RKO (cell line): ENCODE measurements at regions not wholly inside any gene's neighbourhood (a gene's known extent, or its start where the extent isn't known, plus 50 kb on each side); places are given as distances from the start of the nearest gene placed in this dataset.
A peak's percentile ranks its signal among the peaks of the same experiment; 100 is the strongest.

Source experiments
- DNase-seq: peaks from one replicate; pipeline ENCODE4 v3.0.0-alpha.2; 2016; ENCODE audit warnings: low spot score

GRCh38 chr5:159422910-159423309 is 92.6 kb upstream of the IL12B start:
- DNase-seq, result no peak

DNA sequence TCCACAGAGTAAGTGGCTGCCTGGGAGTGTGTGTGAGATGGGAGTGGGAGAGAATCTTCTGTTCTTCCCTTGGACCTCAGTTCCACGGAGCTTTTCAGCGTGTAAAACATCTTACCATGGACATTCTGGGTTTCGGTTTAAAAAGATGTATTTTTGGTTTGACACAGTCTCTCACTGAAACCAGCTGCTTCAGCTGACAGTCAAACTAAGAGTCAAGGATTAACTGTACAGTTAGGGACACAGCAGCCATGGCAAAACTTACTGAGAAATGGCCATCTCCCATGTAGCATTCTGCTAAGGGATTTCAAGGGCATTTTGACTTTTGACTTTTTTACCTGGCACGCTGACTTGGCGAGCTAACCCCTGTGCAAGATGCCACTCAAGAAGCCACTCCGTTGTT is 93.8 kb upstream of the IL12B start:
- no peak for DNase-seq

DNA sequence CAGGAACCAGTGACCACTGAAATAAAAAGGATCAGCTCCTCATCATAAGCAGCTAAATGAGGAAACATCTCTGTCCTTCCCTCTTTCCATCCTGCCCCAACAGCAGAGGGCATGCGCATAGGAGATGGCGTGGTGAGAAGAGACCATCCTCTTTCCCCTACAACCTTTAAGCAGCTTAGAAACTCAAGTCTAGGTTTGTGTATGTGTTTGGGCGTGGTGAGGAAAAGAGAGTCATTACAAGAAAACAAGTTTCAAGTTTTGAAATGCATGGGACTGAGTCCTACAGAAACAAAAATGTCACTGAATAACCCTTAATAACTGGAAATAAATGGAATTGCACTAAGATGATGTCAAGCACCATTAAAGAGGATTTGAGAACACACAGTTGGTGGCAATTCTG is 96.4 kb upstream of the IL12B start:
- no peak for DNase-seq

DNA sequence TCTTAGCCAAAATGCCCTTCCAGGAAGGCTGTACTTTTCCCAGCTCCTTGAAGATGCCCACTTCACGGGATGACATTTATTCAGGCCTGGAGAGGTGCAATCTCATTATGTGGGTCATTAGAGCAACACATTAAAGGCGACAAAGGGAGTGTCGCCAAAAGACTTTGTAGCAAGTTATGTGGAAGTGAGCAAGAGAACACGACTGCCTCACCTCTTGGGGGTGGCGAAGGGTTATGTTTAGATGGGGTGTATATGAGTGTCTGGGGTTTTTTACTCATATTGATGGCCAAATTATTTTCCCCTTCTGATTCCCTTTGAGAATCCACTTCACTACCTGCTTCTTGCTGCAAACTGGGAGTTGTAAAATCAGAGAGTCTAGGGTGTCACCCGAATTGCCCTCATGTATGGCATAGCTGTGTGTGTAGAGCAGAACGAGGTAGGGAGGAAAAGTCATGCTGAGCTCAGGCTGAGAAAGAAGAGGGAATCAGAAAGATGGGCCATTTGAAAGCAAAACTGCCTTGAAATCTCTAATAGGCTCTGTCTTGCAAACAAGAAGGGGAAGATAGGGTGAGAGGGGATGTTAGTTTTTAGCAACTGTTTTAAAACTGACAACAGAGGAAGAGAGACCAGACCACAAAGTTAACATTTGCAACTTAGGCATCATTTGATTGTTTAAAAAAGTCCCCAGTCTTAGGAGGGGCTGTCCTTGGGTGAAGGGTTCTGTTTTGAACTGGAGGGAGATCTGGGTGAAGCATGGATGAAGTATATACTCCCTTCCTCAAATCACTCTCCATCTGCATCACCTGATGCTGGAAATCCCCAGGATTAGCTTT is 97.1 kb upstream of the IL12B start:
- DNase-seq, result no peak

DNA sequence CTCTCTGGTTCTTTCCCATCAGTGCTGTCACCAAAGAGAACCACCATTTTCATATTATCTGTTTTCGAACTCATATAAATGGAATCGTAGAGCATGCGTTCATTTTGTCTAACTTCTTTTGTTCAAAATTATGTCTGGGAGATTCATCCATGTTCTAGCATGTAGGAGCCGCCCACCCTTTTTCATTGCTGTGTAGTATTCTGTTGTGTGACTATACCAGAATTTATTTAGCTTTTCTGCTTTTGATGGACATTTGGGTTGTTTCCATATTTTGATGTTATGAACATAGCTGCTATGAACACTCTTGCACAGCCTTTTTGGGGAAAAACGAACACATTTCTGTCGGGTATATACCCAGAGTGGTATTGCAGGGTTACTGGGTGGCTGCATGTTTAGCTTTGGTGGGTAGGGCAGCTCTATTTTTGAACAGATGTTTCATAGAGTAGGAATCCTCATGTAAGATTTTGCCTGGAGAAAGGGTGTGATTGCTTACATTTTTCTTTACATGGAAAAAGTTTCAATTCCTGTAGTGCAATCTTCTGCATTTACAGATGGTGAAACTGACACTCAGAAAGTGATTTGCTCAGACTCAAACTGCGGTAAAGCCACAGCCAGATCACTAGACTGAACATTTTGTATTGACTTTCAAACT is 100.2 kb upstream of the IL12B start:
- no peak for DNase-seq

GRCh38 chr5:159435855-159436254 is 105.6 kb upstream of the IL12B start:
- DNase-seq, result no peak

- no peak for DNase-seq
Observed at GRCh38 chr5:159438092-159438491, 107.8 kb upstream of the IL12B start.

GRCh38 chr5:159439002-159439401 is 108.7 kb upstream of the IL12B start:
- no peak for DNase-seq

GRCh38 chr5:159440235-159440634 is 109.9 kb upstream of the IL12B start:
- no peak for DNase-seq

GRCh38 chr5:159440968-159441367 is 110.7 kb upstream of the IL12B start:
- no peak for DNase-seq

DNA sequence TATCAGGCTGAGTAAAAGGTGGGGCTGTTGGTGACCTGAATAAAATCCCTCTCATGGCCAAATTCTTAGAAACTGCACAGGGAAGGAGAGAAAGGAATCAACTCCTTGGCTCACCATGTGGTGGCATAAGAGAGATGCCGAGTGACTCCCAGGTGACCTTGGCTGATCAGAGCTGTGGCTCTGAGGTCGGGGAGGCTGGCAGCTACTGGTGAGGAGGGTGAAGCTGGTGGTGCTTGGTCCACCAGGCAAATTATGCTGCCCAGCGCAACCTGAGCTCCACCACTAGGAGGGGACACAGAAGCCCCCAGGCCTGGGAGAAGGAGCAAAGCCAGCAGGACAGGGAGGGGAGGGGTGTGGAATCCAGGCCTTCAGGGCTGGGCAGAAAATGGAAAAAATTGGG is 111.2 kb upstream of the IL12B start:
- peak; percentile 16 for DNase-seq

GRCh38 chr5:159442206-159442850 is 112.0 kb upstream of the IL12B start:
- DNase-seq, result no peak

- DNase-seq, result peak; percentile 57
Observed at GRCh38 chr5:159444441-159445082, 114.3 kb upstream of the IL12B start.

- DNase-seq, result no peak
Observed at GRCh38 chr5:159447116-159447515, 116.8 kb upstream of the IL12B start.

DNA sequence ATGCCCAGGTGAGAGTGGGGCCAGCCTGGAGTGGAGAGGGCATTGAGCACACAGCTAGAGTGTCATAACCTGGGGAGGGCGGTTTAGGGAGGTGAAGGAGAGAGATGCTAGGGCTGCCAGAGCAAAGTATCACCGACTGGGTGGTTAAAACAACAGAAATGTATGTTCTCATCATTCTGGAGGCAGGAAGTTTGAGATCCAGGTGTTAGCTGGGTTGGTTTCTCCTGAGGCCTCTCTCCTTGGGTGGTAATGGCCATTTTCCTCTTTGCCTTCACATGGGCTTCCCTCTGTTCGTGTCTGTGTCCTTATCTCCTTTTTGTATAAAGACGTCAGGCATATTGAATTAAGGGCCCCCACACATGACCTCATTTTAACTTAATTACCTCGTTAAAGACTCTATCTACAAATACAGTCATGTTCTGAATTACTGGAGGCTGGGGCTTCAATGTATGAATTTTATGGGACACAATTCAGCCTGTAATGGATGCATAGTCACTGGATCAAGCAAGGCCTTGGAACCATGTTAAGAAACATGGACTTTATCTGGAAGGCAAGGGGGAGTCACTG is 118.6 kb upstream of the IL12B start:
- DNase-seq, result no peak

DNA sequence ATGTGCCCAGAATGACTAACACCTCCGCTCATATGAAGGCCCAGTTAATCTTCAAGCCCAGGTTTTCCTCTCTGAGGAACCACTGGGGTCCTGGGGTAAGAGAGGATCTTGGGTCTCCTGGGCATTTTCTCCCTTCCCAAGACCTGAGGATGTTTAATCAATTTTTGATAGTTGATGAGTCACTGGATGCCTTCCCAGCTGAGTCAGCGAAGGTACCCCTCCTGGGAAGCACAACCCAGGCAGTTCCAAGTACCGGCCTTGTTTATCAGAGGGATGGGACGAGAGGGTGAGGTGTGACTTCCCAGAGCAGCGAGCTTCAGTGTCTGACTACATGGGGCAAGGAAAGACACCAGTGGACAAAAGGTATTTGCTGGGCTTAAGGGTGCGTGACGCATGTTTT is 119.6 kb upstream of the IL12B start:
- DNase-seq, result no peak

GRCh38 chr5:159450417-159450816 is 120.1 kb upstream of the IL12B start:
- DNase-seq, result no peak

DNA sequence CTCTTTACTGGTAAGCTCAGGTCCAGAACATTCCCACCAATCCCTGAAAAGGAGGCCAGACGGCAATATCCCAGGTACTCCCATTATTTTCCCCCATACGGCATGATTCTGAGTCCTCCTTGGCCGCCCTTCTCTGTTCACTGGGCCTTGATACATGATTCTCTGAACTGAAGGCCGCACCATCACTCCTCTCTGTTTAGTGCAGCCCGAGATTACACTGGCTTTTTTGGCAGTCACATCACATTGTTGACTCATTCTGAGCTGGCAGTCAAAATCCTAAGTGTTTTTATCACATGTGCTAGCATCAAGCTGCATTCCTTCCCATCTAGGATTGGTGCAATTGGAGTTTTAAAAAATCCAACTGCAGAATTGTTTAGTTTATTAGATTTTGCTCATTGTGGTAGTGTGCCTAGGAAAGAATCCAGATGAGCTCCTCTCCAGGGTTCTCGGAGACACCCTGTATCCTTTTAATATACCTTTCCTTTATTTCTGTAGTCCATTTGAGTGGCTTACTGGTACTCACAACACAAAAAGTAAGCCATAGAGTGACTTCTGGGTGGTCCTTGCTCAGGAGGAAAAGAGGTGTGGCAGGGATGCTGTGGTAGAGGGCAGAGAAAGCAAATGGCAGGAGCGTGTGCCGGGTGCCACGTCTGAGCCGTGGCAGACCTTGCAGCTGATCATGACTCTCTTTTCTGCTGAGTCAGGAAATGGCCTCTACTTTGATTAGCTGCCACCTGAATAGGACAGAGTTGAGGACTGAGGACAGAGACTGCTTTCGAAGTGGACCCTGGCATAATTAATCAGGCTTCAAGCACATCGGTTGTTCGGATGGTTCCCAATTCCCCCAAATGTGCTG is 121.1 kb upstream of the IL12B start:
- peak; percentile 73 for DNase-seq

DNA sequence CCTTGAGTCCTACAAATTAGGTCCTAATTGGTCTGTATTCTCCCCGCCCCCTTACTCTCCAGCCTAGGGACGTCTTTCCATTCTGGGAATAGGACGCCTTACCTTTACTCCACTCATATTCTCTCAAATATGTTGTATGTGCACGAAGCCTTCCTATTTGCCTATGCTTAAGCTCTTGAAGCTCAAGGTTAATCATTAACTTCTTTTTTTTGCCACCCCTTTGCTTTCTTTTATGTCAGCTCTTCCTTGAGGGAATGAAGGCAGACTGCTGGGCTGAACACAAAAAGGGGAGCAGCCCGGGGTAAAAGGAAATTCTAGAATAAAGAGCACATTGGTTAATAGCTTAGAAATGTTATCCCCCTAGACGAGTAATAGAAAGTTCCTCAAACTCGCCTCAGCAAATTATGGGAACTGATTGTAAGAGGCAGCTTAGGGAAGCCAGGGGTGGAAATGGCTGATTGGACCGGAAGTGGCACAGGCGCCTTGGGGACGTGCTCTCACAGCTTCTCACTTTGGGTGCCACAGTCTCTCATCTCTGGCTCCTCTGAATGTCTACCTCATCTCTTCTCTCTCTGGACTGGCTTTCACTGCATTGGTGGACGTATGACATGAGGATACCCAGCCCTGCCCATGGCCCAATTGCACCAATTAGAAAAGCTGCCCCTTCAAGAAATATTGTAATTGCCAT is 122.3 kb upstream of the IL12B start:
- no peak for DNase-seq

- no peak for DNase-seq
Observed at GRCh38 chr5:159453209-159453608, 122.9 kb upstream of the IL12B start.

- no peak for DNase-seq
Observed at GRCh38 chr5:159456261-159456660, 126.0 kb upstream of the IL12B start.
